ENCODE measurements at regions not wholly inside any gene's neighbourhood (a gene's known extent, or its start where the extent isn't known, plus 50 kb on each side); places are given as distances from the start of the nearest gene placed in this dataset.

GRCh38 chr17:71899317-71899716, 221.5 kb upstream of the SOX9 start:
- CTCF ChIA-PET = no interaction called here
- DNase-seq = no peak
- Mint-ChIP-seq H3K4me3 (ENCODE audit: low read depth, unreplicated experiment) (no peak overlapping the region), H3K4me1 (ENCODE audit: low read depth, unreplicated experiment) (no peaks in the 10 kb centered on the region), H3K27me3 (ENCODE audit: unreplicated experiment) (no peaks in the 10 kb centered on the region), H3K36me3 (ENCODE audit: insufficient read depth, unreplicated experiment) (no peaks in the 10 kb centered on the region), H3K9me3 (ENCODE audit: low read depth, unreplicated experiment) (peaks cover 6% of the 10 kb centered on the region), H3K27ac (ENCODE audit: unreplicated experiment) (no peak overlapping the region)
- no peak for TF ChIP-seq CTCF (IDR thresholded peaks at IDR 0.05; ENCODE audit: unreplicated experiment)
- BruUV-seq (replicated peaks) = no TSS peak
- intact Hi-C loops (cut with micrococcal nuclease; ENCODE audit: unreplicated experiment) = no loop called here

GRCh38 chr17:71900621-71901229, 220.1 kb upstream of the SOX9 start:
- no peak for DNase-seq
- TF ChIP-seq CTCF (IDR thresholded peaks at IDR 0.05; ENCODE audit: unreplicated experiment) = no peak
- Mint-ChIP-seq H3K4me1 (ENCODE audit: low read depth, unreplicated experiment) (no peaks in the 10 kb centered on the region), H3K4me3 (ENCODE audit: low read depth, unreplicated experiment) (no peak overlapping the region), H3K27me3 (ENCODE audit: unreplicated experiment) (no peaks in the 10 kb centered on the region), H3K36me3 (ENCODE audit: insufficient read depth, unreplicated experiment) (no peaks in the 10 kb centered on the region), H3K27ac (ENCODE audit: unreplicated experiment) (no peak overlapping the region), H3K9me3 (ENCODE audit: low read depth, unreplicated experiment) (peaks cover 6% of the 10 kb centered on the region)
- no TSS peak for BruUV-seq (replicated peaks)
- CTCF ChIA-PET = no interaction called here
- intact Hi-C loops (cut with micrococcal nuclease; ENCODE audit: unreplicated experiment) = no loop called here

GRCh38 chr17:71902894-71903506, 217.8 kb upstream of the SOX9 start:
- no peaks in the 10 kb centered on the region for H3K36me3 Mint-ChIP-seq (ENCODE audit: insufficient read depth, unreplicated experiment)
- no peak overlapping the region for H3K4me3 Mint-ChIP-seq (ENCODE audit: low read depth, unreplicated experiment)
- no peak overlapping the region for H3K27ac Mint-ChIP-seq (ENCODE audit: unreplicated experiment)
- no peaks in the 10 kb centered on the region for H3K27me3 Mint-ChIP-seq (ENCODE audit: unreplicated experiment)
- intact Hi-C loops (cut with micrococcal nuclease; ENCODE audit: unreplicated experiment) = no loop called here
- no TSS peak for BruUV-seq (replicated peaks)
- H3K9me3 Mint-ChIP-seq (ENCODE audit: low read depth, unreplicated experiment) = peaks cover 2% of the 10 kb centered on the region
- no peaks in the 10 kb centered on the region for H3K4me1 Mint-ChIP-seq (ENCODE audit: low read depth, unreplicated experiment)
- TF ChIP-seq CTCF (IDR thresholded peaks at IDR 0.05; ENCODE audit: unreplicated experiment) = no peak
- CTCF ChIA-PET = no interaction called here
- DNase-seq = no peak

GRCh38 chr17:71905376-71906031, 215.3 kb upstream of the SOX9 start:
- Mint-ChIP-seq H3K36me3 (ENCODE audit: insufficient read depth, unreplicated experiment) (no peaks in the 10 kb centered on the region), H3K4me3 (ENCODE audit: low read depth, unreplicated experiment) (no peak overlapping the region)

More at GRCh38 chr17:71905376-71906031, 215.3 kb upstream of the SOX9 start:
- intact Hi-C loops (cut with micrococcal nuclease; ENCODE audit: unreplicated experiment) = no loop called here
- BruUV-seq (replicated peaks) = no TSS peak
- Mint-ChIP-seq H3K27me3 (ENCODE audit: unreplicated experiment) (no peaks in the 10 kb centered on the region), H3K27ac (ENCODE audit: unreplicated experiment) (no peak overlapping the region), H3K9me3 (ENCODE audit: low read depth, unreplicated experiment) (no peaks in the 10 kb centered on the region), H3K4me1 (ENCODE audit: low read depth, unreplicated experiment) (no peaks in the 10 kb centered on the region)
- CTCF ChIA-PET = no interaction called here
- no peak for TF ChIP-seq CTCF (IDR thresholded peaks at IDR 0.05; ENCODE audit: unreplicated experiment)
- DNase-seq = no peak
